IMR-90 (cell line): ENCODE measurements at regions not wholly inside any gene's neighbourhood (a gene's known extent, or its start where the extent isn't known, plus 50 kb on each side); places are given as distances from the start of the nearest gene placed in this dataset.
"Not testable (repeated sequence)": the region's sequence is repeated elsewhere in the genome, so short reads cannot be mapped to it uniquely, and the experiment has no call there.

Experiments used
- ATAC-seq: fragments of 200-7000 bp; cut with Tn5 transposase; 2 replicates; pipeline ENCODE4 v1.9.1; 2020; ENCODE audit warnings: low read depth, mild to moderate bottlenecking, moderate library complexity
- BruUV-seq: library from RNA; stranded (reverse); fragments of 400-500 nt; replicated peaks from 2 replicates; lab custom pipeline; 2021; lab: Mats Ljungman, UMichigan
- CTCF ChIA-PET: fragments of 300-600 bp; formaldehyde crosslinking; extraction: SDS; loops from one replicate; lab custom pipeline; 2021; ENCODE audit warnings: antibody characterized with exemption; lab: Yijun Ruan, JAX
- POLR2A ChIA-PET: fragments of 300-600 bp; sonication (Branson Sonifier 250); formaldehyde crosslinking; loops from one replicate; lab custom pipeline; 2022; ENCODE audit warnings: antibody characterized with exemption; ENCODE audit not compliant: unreplicated experiment; lab: Charles Lee
- DNase-seq: peaks from one replicate; pipeline ENCODE4 v3.0.0; 2013
- H2AFZ ChIP-seq: replicated peaks from 2 replicates; pipeline ENCODE3; 2013; ENCODE audit warnings: low read length, mild to moderate bottlenecking; ENCODE audit not compliant: poor library complexity
- H2AK5ac ChIP-seq: 2 replicates; pipeline ENCODE4 v1.6.1; 2013; ENCODE audit warnings: low read depth, low read length, inconsistent platforms
- H2AK9ac ChIP-seq: replicated peaks from 2 replicates; pipeline ENCODE3; 2013; ENCODE audit warnings: mild to moderate bottlenecking, low read depth, low read length, moderate library complexity; ENCODE audit not compliant: poor library complexity
- H2BK120ac ChIP-seq: 2 replicates; pipeline ENCODE4 v1.6.1; 2013; ENCODE audit warnings: low read depth, low read length, inconsistent platforms
- H2BK15ac ChIP-seq: 3 replicates; pipeline ENCODE4 v1.6.1; 2013; ENCODE audit warnings: low read depth, low read length, inconsistent platforms
- H2BK20ac ChIP-seq: 2 replicates; pipeline ENCODE4 v1.6.1; 2013; ENCODE audit warnings: low read depth, mild to moderate bottlenecking, inconsistent platforms, low read length, moderate library complexity
- H2BK5ac ChIP-seq: 2 replicates; pipeline ENCODE4 v1.6.1; 2013; ENCODE audit warnings: mild to moderate bottlenecking, low read depth, low read length, inconsistent platforms; ENCODE audit not compliant: poor library complexity, severe bottlenecking
- H3K14ac ChIP-seq: replicated peaks from 2 replicates; pipeline ENCODE4 v1.6.1; 2013; ENCODE audit warnings: low read depth, low read length, inconsistent platforms
- H3K18ac ChIP-seq: 2 replicates; pipeline ENCODE4 v1.6.1; 2013; ENCODE audit warnings: low read depth, low read length, control low read depth
- H3K23ac ChIP-seq: 2 replicates; pipeline ENCODE4 v1.6.1; 2013; ENCODE audit warnings: low read depth, low read length, inconsistent platforms
- H3K27ac ChIP-seq: 2 replicates; pipeline ENCODE4 v1.5.1; 2013; ENCODE audit warnings: mild to moderate bottlenecking, control low read depth, low read length; ENCODE audit not compliant: insufficient read depth
- H3K27me3 ChIP-seq: 2 replicates; pipeline ENCODE4 v1.6.1; 2013; ENCODE audit warnings: low read length; ENCODE audit not compliant: control insufficient read depth, insufficient read depth
- H3K36me3 ChIP-seq: 2 replicates; pipeline ENCODE4 v1.6.1; 2013; ENCODE audit warnings: low read length, mixed read lengths; ENCODE audit not compliant: control insufficient read depth, insufficient read depth
- H3K4ac ChIP-seq: 2 replicates; pipeline ENCODE4 v1.6.1; 2013; ENCODE audit warnings: low read depth, low read length, inconsistent platforms
- H3K4me1 ChIP-seq: 2 replicates; pipeline ENCODE4 v1.6.1; 2013; ENCODE audit warnings: low read length, mixed read lengths; ENCODE audit not compliant: control insufficient read depth, insufficient read depth
- H3K4me2 ChIP-seq: 2 replicates; pipeline ENCODE4 v1.6.1; 2013; ENCODE audit warnings: low read depth, mild to moderate bottlenecking, control low read depth, low read length, moderate library complexity
- H3K4me3 ChIP-seq: 2 replicates; pipeline ENCODE4 v1.5.1; 2013; ENCODE audit warnings: low read depth, mild to moderate bottlenecking, control low read depth, low read length, moderate library complexity; ENCODE audit not compliant: insufficient read depth
- H3K56ac ChIP-seq: 2 replicates; pipeline ENCODE4 v1.6.1; 2013; ENCODE audit warnings: low read length, inconsistent platforms; ENCODE audit not compliant: insufficient read depth; ENCODE audit errors: extremely low read depth
- H3K79me1 ChIP-seq, 2 experiments: 2 replicates each; pipeline ENCODE4 v1.6.1; 2013; ENCODE audit warnings: low read length in 2 of 2, inconsistent platforms in 1 of 2, low read depth in 1 of 2
- H3K9ac ChIP-seq: 2 replicates; pipeline ENCODE4 v1.6.1; 2013; ENCODE audit warnings: low read depth, low read length, control low read depth
- H3K9me1 ChIP-seq: 2 replicates; pipeline ENCODE4 v1.6.1; 2013; ENCODE audit warnings: low read length, inconsistent platforms; ENCODE audit not compliant: insufficient read depth
- H3K9me3 ChIP-seq: 2 replicates; pipeline ENCODE4 v1.6.1; 2013; ENCODE audit warnings: low read length; ENCODE audit not compliant: control insufficient read depth, insufficient read depth
- H4K20me1 ChIP-seq: 2 replicates; pipeline ENCODE4 v1.6.1; 2013; ENCODE audit warnings: low read length, inconsistent platforms; ENCODE audit not compliant: insufficient read depth
- H4K5ac ChIP-seq: 2 replicates; pipeline ENCODE4 v1.6.1; 2013; ENCODE audit warnings: mild to moderate bottlenecking, low read depth, low read length, control low read depth
- H4K8ac ChIP-seq, 2 experiments: 2 replicates each; pipeline ENCODE4 v1.6.1; 2013; ENCODE audit warnings: low read depth in 2 of 2, low read length in 2 of 2, control low read depth in 1 of 2, inconsistent platforms in 1 of 2
- H4K91ac ChIP-seq: 2 replicates; pipeline ENCODE4 v1.6.1; 2013; ENCODE audit warnings: low read depth, low read length, inconsistent platforms; ENCODE audit not compliant: insufficient read depth
- MAFK ChIP-seq: IDR thresholded peaks from 2 replicates; pipeline ENCODE4 v1.6.1; 2012; ENCODE audit warnings: low read depth, low read length, improper control_type of control experiment
- MXI1 ChIP-seq: IDR thresholded peaks from 2 replicates; pipeline ENCODE4 v1.6.1; 2012; ENCODE audit warnings: low read depth, mild to moderate bottlenecking, low read length, moderate library complexity, borderline replicate concordance
- RCOR1 ChIP-seq: IDR thresholded peaks from 2 replicates; pipeline ENCODE4 v1.6.1; 2012; ENCODE audit warnings: mild to moderate bottlenecking, low read length, improper control_type of control experiment; ENCODE audit not compliant: insufficient replicate concordance
- WGBS, 2 experiments: methylation state at CpG; one replicate each; pipeline versions ENCODE4 v1.1.5 to v1.1.7; 2013; ENCODE audit warnings: missing lambda C conversion rate in 2 of 2; ENCODE audit not compliant: insufficient read length in 1 of 2; ENCODE audit errors: extremely low coverage in 2 of 2; 5-methylcytosine and 5-hydroxymethylcytosine counted together
- dilution Hi-C: fragments of 300-500 bp; cut with HindIII; formaldehyde crosslinking; loops from one replicate; pipeline ENCODE4 v1.14.3; 2018; ENCODE audit warnings: low sequenced_read_pairs; ENCODE audit not compliant: unreplicated experiment
- in situ Hi-C: fragments of 300-500 bp; cut with MboI; formaldehyde crosslinking; loops from 3 replicates; pipeline ENCODE4 v1.14.3; 2019; ENCODE audit warnings: low sequenced_read_pairs, inconsistent platforms, mixed read lengths
- intact Hi-C: fragments of 100-400 bp; cut with micrococcal nuclease; formaldehyde crosslinking; loops from 2 replicates; pipeline ENCODE4 v1.10.0; 2022

DNA sequence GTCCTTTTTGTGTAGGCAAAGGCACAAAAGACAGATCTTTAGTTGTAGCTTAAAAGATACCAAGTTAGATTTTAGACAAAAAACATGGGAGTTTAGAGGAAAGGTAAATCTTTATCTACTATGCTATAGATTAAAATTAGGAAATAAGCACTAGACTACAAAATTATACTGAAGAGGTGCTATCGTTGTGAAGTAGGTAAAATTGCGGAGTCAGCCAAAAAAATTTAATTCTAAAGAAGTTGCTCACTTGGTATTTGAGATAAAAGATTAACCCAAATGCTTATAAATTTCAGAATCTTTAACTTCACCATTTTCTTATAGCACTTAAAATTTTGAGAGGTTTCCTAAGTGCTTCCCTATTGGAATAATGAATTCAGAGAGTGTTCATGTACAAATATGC is 604.1 kb downstream of the GRXCR1 start:
- H4K20me1 ChIP-seq = no peaks in the 10 kb centered on the region

DNA sequence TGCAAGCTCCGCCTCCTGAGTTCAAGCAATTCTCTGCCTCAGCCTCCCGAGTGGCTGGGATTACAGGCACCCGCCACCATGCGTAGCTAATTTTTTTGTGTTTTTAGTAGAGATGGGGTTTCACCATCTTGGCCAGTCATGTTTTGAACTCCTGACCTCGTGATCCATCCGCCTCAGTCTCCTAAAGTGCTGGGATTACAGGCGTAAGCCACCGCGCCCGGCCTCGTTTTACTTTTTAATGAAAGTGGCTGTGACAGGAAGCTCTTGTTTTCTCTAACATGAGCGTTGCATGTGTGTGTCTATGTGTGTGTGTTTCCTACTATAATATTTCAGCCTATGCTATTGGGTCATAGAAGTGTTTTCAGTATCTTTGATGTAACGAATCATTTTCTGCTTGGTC is 613.3 kb downstream of the GRXCR1 start:
- H3K4ac ChIP-seq, H2BK20ac ChIP-seq, H3K9me3 ChIP-seq, POLR2A ChIA-PET, H2BK15ac ChIP-seq, H3K23ac ChIP-seq, in situ Hi-C loops, DNase-seq, H4K20me1 ChIP-seq, H3K27me3 ChIP-seq, H3K4me3 ChIP-seq, H3K4me2 ChIP-seq, H3K4me1 ChIP-seq, H3K9me1 ChIP-seq, H3K14ac ChIP-seq, H2AFZ ChIP-seq, H3K9ac ChIP-seq, H4K5ac ChIP-seq, H4K8ac ChIP-seq, H3K18ac ChIP-seq, H2AK9ac ChIP-seq, H2AK5ac ChIP-seq, H2BK120ac ChIP-seq, H3K79me1 ChIP-seq, H3K27ac ChIP-seq, intact Hi-C loops, H2BK5ac ChIP-seq, H3K56ac ChIP-seq, ATAC-seq, dilution Hi-C loops, H4K91ac ChIP-seq, H3K36me3 ChIP-seq, BruUV-seq: not testable (repeated sequence)
- CTCF ChIA-PET = interaction anchor here (0.7 kb wide), 1 partner anchor 14 kb away, joined by 3 read pairs; no protein-coding TSS in a partner anchor
- WGBS, 2 experiments = 40% methylated on average over 1 of the region's 13 CpGs; no CpG with 5 or more reads in 1 of the 2 experiments

More for the DNA sequence above, 604.1 kb downstream of the GRXCR1 start:
- no peak overlapping the region for H3K56ac ChIP-seq
- no peaks in the 10 kb centered on the region for H3K27me3 ChIP-seq
- H3K36me3 ChIP-seq = no peaks in the 10 kb centered on the region
- no peaks in the 10 kb centered on the region for H3K9me1 ChIP-seq
- no CpG with 5 or more reads among the region's 2 CpGs for WGBS, 2 experiments
- peak overlapping the region; percentile 87; the same call in 1 of the 2 replicates for H3K4me2 ChIP-seq
- intact Hi-C loops (no loop called here), in situ Hi-C loops (no loop called here), dilution Hi-C loops (no loop called here)
- ATAC-seq = no peak
- TF ChIP-seq RCOR1 = no peak
- no peak for TF ChIP-seq MXI1
- TF ChIP-seq MAFK = peak; percentile 49; the same call in 1 of the 2 replicates
- H4K91ac ChIP-seq = no peak overlapping the region
- no peak overlapping the region for H3K4ac ChIP-seq
- no TSS peak for BruUV-seq
- H3K4me1 ChIP-seq = no peaks in the 10 kb centered on the region
- no peak overlapping the region for H2BK120ac ChIP-seq
- H2BK15ac ChIP-seq = no peak overlapping the region
- no peak overlapping the region for H2BK5ac ChIP-seq
- no peak overlapping the region for H4K5ac ChIP-seq
- H2AK5ac ChIP-seq = no peak overlapping the region
- no peak overlapping the region for H3K9ac ChIP-seq
- no peak overlapping the region for H3K23ac ChIP-seq
- H3K18ac ChIP-seq = no peak overlapping the region
- H3K79me1 ChIP-seq = no peaks in the 10 kb centered on the region
- DNase-seq = no peak
- H2BK20ac ChIP-seq = no peak overlapping the region
- H3K14ac ChIP-seq = no peak overlapping the region
- H2AK9ac ChIP-seq = no peak overlapping the region
- H4K8ac ChIP-seq = no peak overlapping the region
- H2AFZ ChIP-seq = no peak overlapping the region
- H3K4me3 ChIP-seq = no peak overlapping the region
- ChIA-PET POLR2A (no interaction called here), CTCF (no interaction called here)
- H3K27ac ChIP-seq = no peak overlapping the region
- H3K9me3 ChIP-seq = no peaks in the 10 kb centered on the region
